ENCODE measurements at regions not wholly inside any gene's neighbourhood (a gene's known extent, or its start where the extent isn't known, plus 50 kb on each side); places are given as distances from the start of the nearest gene placed in this dataset.

DNA sequence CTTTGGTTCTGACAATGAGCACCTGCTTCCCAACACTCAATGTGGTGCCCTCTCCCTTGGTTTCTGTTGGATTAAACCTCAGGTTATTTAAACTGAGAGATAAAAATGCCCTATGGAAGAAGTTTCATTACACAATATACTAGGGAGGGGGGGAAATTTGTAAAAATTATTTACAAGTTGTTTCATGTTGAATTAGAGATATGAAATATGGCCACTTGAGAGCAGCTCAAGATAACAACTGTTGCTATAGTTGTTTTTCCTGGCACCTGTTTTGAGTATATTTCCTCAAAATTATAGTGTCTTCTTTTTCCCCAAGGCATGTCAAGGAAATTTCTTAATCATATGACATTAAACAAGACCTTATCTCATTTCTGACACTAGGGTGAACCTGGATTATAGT lies 101.7 kb upstream of the COL6A5 start:
- TF ChIP-seq POLR2AphosphoS5 (IDR thresholded peaks at IDR 0.05; ENCODE audit: insufficient read depth, low read depth, low read length) (no peak), CTCF (IDR thresholded peaks at IDR 0.05; ENCODE audit: extremely low read depth in 1 of 2, insufficient read depth in 1 of 2, low read depth in 1 of 2, low read length in 2 of 2) (no peak), POLR2A (IDR thresholded peaks at IDR 0.05; ENCODE audit: low read depth, low read length) (no peak), MYC (IDR thresholded peaks at IDR 0.05; ENCODE audit: low read depth, low read length) (no peak), EZH2 (IDR thresholded peaks at IDR 0.05; ENCODE audit: borderline replicate concordance, low read depth, low read length, severe bottlenecking) (no peak)

Measured in endothelial cell of umbilical vein (primary cell).